ENCODE measurements at regions not wholly inside any gene's neighbourhood (a gene's known extent, or its start where the extent isn't known, plus 50 kb on each side); places are given as distances from the start of the nearest gene placed in this dataset.

- DNase-seq (ENCODE audit: low read depth in 4 of 4, low spot score in 2 of 4): no peak
These were observed 84.3 kb downstream of the MCFD2 start for GRCh38 chr2:46831051-46831868.

- no peak for DNase-seq (ENCODE audit: low read depth in 4 of 4, low spot score in 2 of 4)
These were observed 86.2 kb downstream of the MCFD2 start for GRCh38 chr2:46829231-46829995.

GRCh38 chr2:46828491-46829230 lies 86.9 kb downstream of the MCFD2 start:
- no peak for DNase-seq (ENCODE audit: low read depth in 4 of 4, low spot score in 2 of 4)

- DNase-seq (ENCODE audit: low read depth in 4 of 4, low spot score in 2 of 4): no peak
These were observed 87.5 kb downstream of the MCFD2 start for GRCh38 chr2:46828135-46828438.

GRCh38 chr2:46827274-46828134 lies 88.1 kb downstream of the MCFD2 start:
- DNase-seq (ENCODE audit: low read depth in 4 of 4, low spot score in 2 of 4): no peak

GRCh38 chr2:46826569-46827245 lies 88.9 kb downstream of the MCFD2 start:
- DNase-seq (ENCODE audit: low read depth in 4 of 4, low spot score in 2 of 4): no peak

GRCh38 chr2:46825939-46826568 lies 89.6 kb downstream of the MCFD2 start:
- DNase-seq (ENCODE audit: low read depth in 4 of 4, low spot score in 2 of 4): no peak

- no peak for DNase-seq (ENCODE audit: low read depth in 4 of 4, low spot score in 2 of 4)
These were observed 90.2 kb downstream of the MCFD2 start for GRCh38 chr2:46825231-46825938.

- no peak for DNase-seq (ENCODE audit: low read depth in 4 of 4, low spot score in 2 of 4)
These were observed 91.0 kb downstream of the MCFD2 start for GRCh38 chr2:46824611-46825010.

- DNase-seq (ENCODE audit: low read depth in 4 of 4, low spot score in 2 of 4): no peak
These were observed 94.0 kb downstream of the MCFD2 start for GRCh38 chr2:46821600-46821999.

GRCh38 chr2:46818819-46819218 lies 96.8 kb downstream of the MCFD2 start:
- no peak for DNase-seq (ENCODE audit: low read depth in 4 of 4, low spot score in 2 of 4)

GRCh38 chr2:46818141-46818621 lies 97.4 kb downstream of the MCFD2 start:
- no peak for DNase-seq (ENCODE audit: low read depth in 4 of 4, low spot score in 2 of 4)

- DNase-seq (ENCODE audit: low read depth in 4 of 4, low spot score in 2 of 4): no peak
These were observed 98.5 kb downstream of the MCFD2 start for GRCh38 chr2:46816846-46817726.

GRCh38 chr2:46816151-46816845 lies 99.3 kb downstream of the MCFD2 start:
- DNase-seq (ENCODE audit: low read depth in 4 of 4, low spot score in 2 of 4): no peak

- DNase-seq (ENCODE audit: low read depth in 4 of 4, low spot score in 2 of 4): no peak
These were observed 100.3 kb downstream of the MCFD2 start for GRCh38 chr2:46815121-46815802.

- peak in 3 of 4 donors; percentile 23 to 51 (median 48) for DNase-seq (ENCODE audit: low read depth in 4 of 4, low spot score in 2 of 4)
These were observed 101.2 kb downstream of the MCFD2 start for GRCh38 chr2:46814160-46814961.

Measured in left renal cortex interstitium (tissue), 4 donors.